Fibroblast of pulmonary artery (primary cell): ENCODE measurements at regions not wholly inside any gene's neighbourhood (a gene's known extent, or its start where the extent isn't known, plus 50 kb on each side); places are given as distances from the start of the nearest gene placed in this dataset.
"Not testable (repeated sequence)": the region's sequence is repeated elsewhere in the genome, so short reads cannot be mapped to it uniquely, and the experiment has no call there.

Experiments
- DNase-seq: peaks from one replicate; pipeline ENCODE4 v3.0.0-alpha.2; 2010; ENCODE audit warnings: low read depth
- H3K4me3 ChIP-seq: replicated peaks from 2 replicates; pipeline ENCODE4 v1.5.1; 2011; ENCODE audit warnings: low read depth, mild to moderate bottlenecking, control low read depth, low read length, moderate library complexity
- TF ChIP-seq, protein P1 (sequence below): IDR thresholded peaks from 2 replicates; pipeline ENCODE4 v1.5.1; 2011; ENCODE audit warnings: mild to moderate bottlenecking, control low read depth, low read length, inconsistent platforms; ENCODE audit errors: missing control alignments

DNA sequence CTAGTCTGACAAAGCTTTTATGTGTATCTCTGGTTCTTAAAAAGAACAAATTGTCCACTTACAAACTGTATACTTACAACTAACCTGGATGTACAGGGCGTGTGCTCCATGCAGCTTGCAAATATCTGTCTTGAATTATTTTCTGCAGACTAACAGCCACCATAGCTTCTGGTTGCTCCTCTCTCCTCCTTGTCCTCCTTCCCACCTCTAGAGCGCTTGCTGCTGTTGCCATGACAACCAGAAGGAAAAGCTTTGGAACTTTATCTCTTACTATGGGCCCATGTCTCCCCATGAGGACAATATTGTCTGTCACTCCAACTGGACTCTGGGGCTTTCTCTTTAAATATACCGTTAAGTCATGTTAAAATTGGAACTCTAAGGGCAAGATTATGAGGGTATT is 71.5 kb upstream of the DHX40 start:
- TF ChIP-seq, protein P1, sequence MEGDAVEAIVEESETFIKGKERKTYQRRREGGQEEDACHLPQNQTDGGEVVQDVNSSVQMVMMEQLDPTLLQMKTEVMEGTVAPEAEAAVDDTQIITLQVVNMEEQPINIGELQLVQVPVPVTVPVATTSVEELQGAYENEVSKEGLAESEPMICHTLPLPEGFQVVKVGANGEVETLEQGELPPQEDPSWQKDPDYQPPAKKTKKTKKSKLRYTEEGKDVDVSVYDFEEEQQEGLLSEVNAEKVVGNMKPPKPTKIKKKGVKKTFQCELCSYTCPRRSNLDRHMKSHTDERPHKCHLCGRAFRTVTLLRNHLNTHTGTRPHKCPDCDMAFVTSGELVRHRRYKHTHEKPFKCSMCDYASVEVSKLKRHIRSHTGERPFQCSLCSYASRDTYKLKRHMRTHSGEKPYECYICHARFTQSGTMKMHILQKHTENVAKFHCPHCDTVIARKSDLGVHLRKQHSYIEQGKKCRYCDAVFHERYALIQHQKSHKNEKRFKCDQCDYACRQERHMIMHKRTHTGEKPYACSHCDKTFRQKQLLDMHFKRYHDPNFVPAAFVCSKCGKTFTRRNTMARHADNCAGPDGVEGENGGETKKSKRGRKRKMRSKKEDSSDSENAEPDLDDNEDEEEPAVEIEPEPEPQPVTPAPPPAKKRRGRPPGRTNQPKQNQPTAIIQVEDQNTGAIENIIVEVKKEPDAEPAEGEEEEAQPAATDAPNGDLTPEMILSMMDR: no peak
- H3K4me3 ChIP-seq: no peak overlapping the region
- DNase-seq: no peak

DNA sequence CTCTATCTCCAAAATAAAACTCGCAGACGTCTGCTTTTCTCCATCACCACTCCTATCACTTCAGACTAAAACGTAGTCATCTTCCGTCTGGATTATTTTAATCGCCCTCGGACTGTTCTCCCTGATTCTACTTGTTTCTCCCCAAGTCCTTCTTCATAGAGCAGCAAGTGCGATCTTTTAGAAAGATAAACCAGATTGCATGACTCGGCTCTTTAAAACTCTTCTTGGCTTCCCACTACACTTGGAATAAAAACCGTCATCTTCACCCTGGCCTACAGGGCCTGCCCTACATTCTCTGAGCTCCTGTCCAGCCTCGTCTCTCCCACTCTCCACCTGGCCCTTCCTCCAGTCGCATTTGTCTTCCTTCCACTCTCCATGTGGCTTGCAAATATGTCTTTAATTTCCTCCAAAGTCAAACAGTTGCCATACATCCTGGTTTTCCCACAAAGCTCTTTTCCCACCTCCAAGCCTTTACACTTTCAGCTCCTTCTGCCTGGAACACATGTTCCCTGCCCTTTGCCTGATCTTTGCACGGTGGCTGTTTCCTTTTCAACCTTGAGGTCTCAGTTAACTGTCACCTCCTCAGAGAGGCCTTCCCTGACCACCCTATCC is 70.5 kb upstream of the DHX40 start:
- DNase-seq: no peak
- TF ChIP-seq, protein P1: no peak
- H3K4me3 ChIP-seq: no peak overlapping the region

DNA sequence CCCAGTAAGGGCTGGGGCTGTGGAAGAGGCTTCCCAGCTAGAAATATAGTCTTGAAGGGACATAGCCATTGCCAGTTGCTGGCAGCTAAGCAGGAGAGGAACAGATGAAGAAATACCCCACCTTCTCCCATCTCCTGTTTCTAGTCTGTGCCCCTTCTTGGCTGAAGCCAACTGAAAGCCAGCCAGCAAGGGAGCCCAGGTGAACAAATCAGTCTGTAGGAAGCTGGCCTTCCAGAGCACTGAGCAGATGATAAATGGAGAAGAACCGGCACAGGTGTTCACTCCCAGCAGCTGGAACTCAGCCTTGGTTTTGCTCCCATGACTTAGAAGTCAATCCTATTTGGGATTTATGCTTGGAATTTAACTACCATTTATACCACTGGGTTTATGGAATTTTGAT is 69.2 kb upstream of the DHX40 start:
- no peak for DNase-seq

DNA sequence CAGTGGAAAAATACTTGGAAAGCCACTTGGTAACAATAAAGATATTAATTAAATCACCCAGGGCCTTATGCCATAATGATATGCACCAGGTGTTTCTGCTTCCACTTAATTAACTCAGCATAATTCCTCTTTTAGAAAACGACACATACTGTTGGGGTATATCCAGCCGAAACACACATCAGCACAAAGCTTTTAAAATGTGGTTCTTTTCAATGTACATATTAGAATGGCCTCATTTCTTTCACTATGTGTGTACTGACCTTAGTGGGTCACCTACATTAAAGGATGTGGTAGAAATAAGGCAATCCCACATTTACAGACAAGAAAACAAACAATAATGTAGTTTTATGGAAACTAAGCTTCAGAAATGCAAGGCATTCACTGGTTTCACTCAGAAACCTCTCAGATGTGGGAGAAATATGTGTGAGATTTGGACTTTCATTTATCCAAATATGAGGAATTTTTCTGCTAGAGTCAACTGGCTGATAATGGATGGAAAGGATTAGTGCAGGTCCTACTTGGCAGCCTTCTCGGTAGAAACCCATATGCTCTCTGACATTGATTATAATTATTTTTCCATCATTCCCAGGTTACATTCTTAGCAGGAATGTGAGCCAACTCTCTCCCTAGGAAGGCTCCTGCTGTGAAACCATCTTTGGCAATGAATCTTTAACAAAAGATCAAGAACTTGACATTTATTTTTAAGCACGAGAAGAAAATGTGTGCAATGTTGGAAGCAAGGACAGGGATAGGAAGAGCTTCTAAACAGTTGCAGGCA is 66.7 kb upstream of the DHX40 start:
- DNase-seq: no peak
- TF ChIP-seq, protein P1: no peak
- no peak overlapping the region for H3K4me3 ChIP-seq

More for the DNA sequence above, 69.2 kb upstream of the DHX40 start:
- H3K4me3 ChIP-seq: no peak overlapping the region
- TF ChIP-seq, protein P1: no peak

DNA sequence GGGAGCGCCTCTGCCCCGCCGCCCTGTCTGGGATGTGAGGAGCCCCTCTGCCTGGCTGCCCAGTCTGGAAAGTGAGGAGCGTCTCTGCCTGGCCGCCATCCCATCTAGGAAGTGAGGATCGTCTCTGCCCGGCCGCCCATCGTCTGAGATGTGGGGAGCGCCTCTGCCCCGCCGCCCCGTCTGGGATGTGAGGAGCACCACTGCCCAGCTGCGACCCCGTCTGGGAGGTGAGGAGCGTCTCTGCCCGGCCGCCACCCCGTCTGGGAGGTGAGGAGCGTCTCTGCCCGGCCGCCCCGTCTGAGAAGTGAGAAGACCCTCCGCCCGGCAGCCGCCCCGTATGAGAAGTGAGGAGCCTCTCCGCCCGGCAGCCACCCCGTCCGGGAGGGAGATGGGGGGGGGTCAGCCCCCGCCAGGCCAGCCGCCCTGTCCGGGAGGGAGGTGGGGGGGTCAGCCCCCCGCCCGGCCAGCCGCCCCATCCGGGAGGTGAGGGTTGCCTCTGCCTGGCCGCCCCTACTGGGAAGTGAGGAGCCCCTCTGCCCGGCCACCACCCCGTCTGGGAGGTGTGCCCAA is 65.2 kb upstream of the DHX40 start:
- not testable (repeated sequence) for H3K4me3 ChIP-seq, DNase-seq

DNA sequence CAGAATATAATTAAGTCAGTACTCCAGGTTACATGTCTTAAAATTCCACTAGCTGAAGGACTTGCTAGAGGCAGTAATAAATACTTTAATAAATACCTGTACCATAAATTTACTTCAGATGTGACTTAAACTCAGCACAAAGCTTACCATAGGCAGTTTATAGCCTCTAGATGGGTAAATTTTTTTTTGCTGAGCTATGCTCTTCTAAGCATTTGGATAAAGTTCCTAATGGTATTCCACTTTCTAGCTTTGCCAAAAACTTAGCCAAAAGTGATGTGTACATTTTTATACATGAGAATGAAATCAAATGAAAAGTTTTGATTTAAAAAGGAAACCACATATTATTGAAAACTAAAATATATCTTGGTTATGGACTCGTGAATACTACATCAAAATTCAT is 63.7 kb upstream of the DHX40 start:
- DNase-seq: no peak
- TF ChIP-seq, protein P1: no peak
- no peak overlapping the region for H3K4me3 ChIP-seq

DNA sequence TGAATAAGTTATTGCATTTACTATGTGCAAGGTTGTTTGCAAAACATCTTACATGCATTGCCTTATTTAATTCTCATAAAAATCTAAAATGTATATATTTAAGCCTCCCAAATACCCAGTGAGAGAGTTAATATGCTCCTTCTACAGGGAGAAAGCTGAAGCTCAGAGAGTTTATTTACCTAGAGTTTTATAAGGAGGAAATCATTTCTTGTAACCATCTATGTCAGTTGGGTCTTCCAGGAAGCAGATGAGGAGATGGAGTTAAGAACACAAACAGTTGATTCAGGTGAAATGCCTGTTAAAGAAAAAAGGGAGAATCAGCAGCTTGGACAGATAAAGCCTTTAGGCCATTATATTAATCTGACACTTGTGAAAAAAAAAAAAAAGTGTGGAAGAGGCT is 62.6 kb upstream of the DHX40 start:
- TF ChIP-seq, protein P1: no peak
- no peak overlapping the region for H3K4me3 ChIP-seq
- DNase-seq: no peak
